ENCODE measurements at regions not wholly inside any gene's neighbourhood (a gene's known extent, or its start where the extent isn't known, plus 50 kb on each side); places are given as distances from the start of the nearest gene placed in this dataset.

- TF ChIP-seq CTCF (IDR thresholded peaks at IDR 0.05) (no peak), POLR2A (IDR thresholded peaks at IDR 0.05) (no peak)
Observed at GRCh38 chr3:13217253-13217652, 144.0 kb upstream of the IQSEC1 start.

Data from uterus (tissue), 2 donors.